Liver (tissue), 8 donors: ENCODE measurements at regions not wholly inside any gene's neighbourhood (a gene's known extent, or its start where the extent isn't known, plus 50 kb on each side); places are given as distances from the start of the nearest gene placed in this dataset.

Experiments
- DNase-seq: peaks from one replicate; pipeline ENCODE4 v3.0.0-alpha.2; 2017; ENCODE audit warnings: low spot score
- H3K27ac ChIP-seq, 2 donors: one replicate each; pipeline ENCODE4 v1.7.0; 2013; ENCODE audit warnings: inconsistent platforms in 2 of 2, low read length in 2 of 2, control low read depth in 1 of 2, low read depth in 1 of 2, mild to moderate bottlenecking in 1 of 2
- H3K27me3 ChIP-seq, 4 donors: one replicate each; pipeline versions ENCODE4 v1.6.1 to v1.7.0; 2013; ENCODE audit warnings: low read length in 3 of 4, inconsistent platforms in 1 of 4, mild to moderate bottlenecking in 1 of 4, moderate library complexity in 1 of 4; ENCODE audit not compliant: control insufficient read depth in 4 of 4, insufficient read depth in 4 of 4
- H3K36me3 ChIP-seq, 4 donors: one replicate each; pipeline versions ENCODE4 v1.6.1 to v1.7.0; 2013; ENCODE audit warnings: low read length in 3 of 4, mild to moderate bottlenecking in 3 of 4, low read depth in 1 of 4, moderate library complexity in 1 of 4; ENCODE audit not compliant: control insufficient read depth in 4 of 4, insufficient read depth in 3 of 4
- H3K4me1 ChIP-seq, 4 donors: one replicate each; pipeline versions ENCODE4 v1.6.1 to v1.7.0; 2013; ENCODE audit warnings: low read length in 3 of 4, mild to moderate bottlenecking in 3 of 4, moderate library complexity in 1 of 4; ENCODE audit not compliant: control insufficient read depth in 4 of 4, insufficient read depth in 4 of 4
- H3K4me3 ChIP-seq, 3 donors: one replicate each; pipeline versions ENCODE4 v1.6.1 to v1.7.0; 2013; ENCODE audit warnings: low read length in 3 of 3, control low read depth in 1 of 3, low read depth in 1 of 3, mild to moderate bottlenecking in 1 of 3
- H3K9ac ChIP-seq, 2 donors: one replicate each; pipeline ENCODE4 v1.7.0; 2013; ENCODE audit warnings: low read length in 2 of 2, mild to moderate bottlenecking in 2 of 2, moderate library complexity in 2 of 2, control low read depth in 1 of 2, low read depth in 1 of 2
- H3K9me3 ChIP-seq, 4 donors: one replicate each; pipeline versions ENCODE4 v1.6.1 to v1.7.0; 2013; ENCODE audit warnings: low read length in 3 of 4; ENCODE audit not compliant: control insufficient read depth in 4 of 4
- CTCF ChIP-seq: fragments of 150-350 bp; IDR thresholded peaks from 2 replicates; pipeline ENCODE4 v1.5.1; 2017; ENCODE audit warnings: improper control_type of control experiment, low read depth, low read length; ENCODE audit not compliant: missing input control
- EGR1 ChIP-seq, 2 donors: IDR thresholded peaks; 2 replicates each; pipeline ENCODE4 v1.6.1; 2016 to 2018; ENCODE audit warnings: antibody characterized with exemption in 2 of 2, low read depth in 2 of 2
- FOXA1 ChIP-seq: IDR thresholded peaks from 2 replicates; pipeline ENCODE4 v1.6.1; 2016; ENCODE audit warnings: antibody characterized with exemption
- FOXA2 ChIP-seq: IDR thresholded peaks from 2 replicates; pipeline ENCODE4 v1.6.1; 2016; ENCODE audit warnings: antibody characterized with exemption
- HNF4A ChIP-seq, 2 donors: conservative IDR thresholded peaks; 2 replicates each; pipeline ENCODE4 v1.6.1; 2016; ENCODE audit warnings: antibody characterized with exemption in 2 of 2, mild to moderate bottlenecking in 2 of 2
- HNF4G ChIP-seq: IDR thresholded peaks from 2 replicates; pipeline ENCODE4 v1.6.1; 2016; ENCODE audit warnings: antibody characterized with exemption
- JUND ChIP-seq, 2 donors: IDR thresholded peaks; 2 replicates each; pipeline ENCODE4 v1.6.1; 2016; ENCODE audit warnings: antibody characterized with exemption in 2 of 2
- NR2F2 ChIP-seq: IDR thresholded peaks from 2 replicates; pipeline ENCODE4 v1.6.1; 2016; ENCODE audit warnings: antibody characterized with exemption
- RAD21 ChIP-seq, 2 donors: IDR thresholded peaks; 2 replicates each; pipeline ENCODE4 v1.6.1; 2016; ENCODE audit warnings: antibody characterized with exemption in 2 of 2, mild to moderate bottlenecking in 2 of 2
- SP1 ChIP-seq: IDR thresholded peaks from 2 replicates; pipeline ENCODE4 v1.6.1; 2018; ENCODE audit warnings: antibody characterized with exemption, mild to moderate bottlenecking
- TAF1 ChIP-seq: conservative IDR thresholded peaks from 2 replicates; pipeline ENCODE4 v1.6.1; 2016; ENCODE audit warnings: antibody characterized with exemption, mild to moderate bottlenecking
- YY1 ChIP-seq: IDR thresholded peaks from 2 replicates; pipeline ENCODE4 v1.6.1; 2016; ENCODE audit warnings: antibody characterized with exemption, mild to moderate bottlenecking
- WGBS: extraction: QIAGEN DNeasy Blood & Tissue Kit; methylation state at CpG from one replicate; pipeline ENCODE4 v1.1.7; 2013; 5-methylcytosine and 5-hydroxymethylcytosine counted together
- TF ChIP-seq, protein P1 (sequence below): IDR thresholded peaks from 2 replicates; pipeline ENCODE4 v1.6.1; 2016; ENCODE audit warnings: antibody characterized with exemption
- TF ChIP-seq, protein P2 (sequence below): IDR thresholded peaks from 2 replicates; pipeline ENCODE4 v1.6.1; 2016; ENCODE audit warnings: antibody characterized with exemption
- TF ChIP-seq, protein P3 (sequence below): IDR thresholded peaks from 2 replicates; pipeline ENCODE4 v1.6.1; 2016; ENCODE audit warnings: antibody characterized with exemption, mild to moderate bottlenecking
- donor health status: healthy.
- donor health status: healthy.
- donor health status: healthy.
- donor health status: healthy.
- donor health status: healthy.

DNA sequence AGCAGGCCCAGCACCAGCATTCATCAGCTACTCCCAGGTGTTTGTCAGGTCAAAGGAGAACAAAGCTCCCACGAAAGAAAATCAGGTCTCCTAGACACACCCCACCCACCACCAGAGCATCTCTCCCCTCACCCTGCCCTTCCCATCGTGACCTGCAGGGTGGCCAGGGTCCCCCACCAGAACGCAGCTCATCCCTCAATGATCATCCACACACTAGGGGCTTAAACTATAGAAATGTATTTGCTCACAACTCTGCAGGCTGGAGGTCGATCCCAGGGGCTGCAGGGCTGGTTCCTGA is 97.4 kb downstream of the RIPK4 start:
- H3K27me3 ChIP-seq, result no peaks in the 10 kb centered on the region
- WGBS, result 81% methylated on average over 4 of the region's 4 CpGs
- H3K4me1 ChIP-seq, result peaks cover 0 to under 1% (median 0%) of the 10 kb centered on the region in 4 donors
- no peaks in the 10 kb centered on the region for H3K36me3 ChIP-seq
- H3K27ac ChIP-seq, result no peak overlapping the region
- H3K9ac ChIP-seq, result no peak overlapping the region
- TF ChIP-seq RAD21 (IDR thresholded peaks at IDR 0.05), result no peak
- no peak for TF ChIP-seq TAF1
- no peak for TF ChIP-seq HNF4A (conservative IDR thresholded peaks at IDR 0.05)
- TF ChIP-seq SP1, result no peak
- TF ChIP-seq JUND (IDR thresholded peaks at IDR 0.05), result no peak
- TF ChIP-seq CTCF, result no peak
- TF ChIP-seq YY1, result no peak
- TF ChIP-seq FOXA2, result no peak
- TF ChIP-seq, protein P1, sequence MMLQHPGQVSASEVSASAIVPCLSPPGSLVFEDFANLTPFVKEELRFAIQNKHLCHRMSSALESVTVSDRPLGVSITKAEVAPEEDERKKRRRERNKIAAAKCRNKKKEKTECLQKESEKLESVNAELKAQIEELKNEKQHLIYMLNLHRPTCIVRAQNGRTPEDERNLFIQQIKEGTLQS, result no peak
- TF ChIP-seq EGR1 (IDR thresholded peaks at IDR 0.05; ENCODE audit: low read depth in 2 of 2), result no peak
- no peaks in the 10 kb centered on the region for H3K9me3 ChIP-seq
- H3K4me3 ChIP-seq, result no peak overlapping the region
- DNase-seq, result no peak

DNA sequence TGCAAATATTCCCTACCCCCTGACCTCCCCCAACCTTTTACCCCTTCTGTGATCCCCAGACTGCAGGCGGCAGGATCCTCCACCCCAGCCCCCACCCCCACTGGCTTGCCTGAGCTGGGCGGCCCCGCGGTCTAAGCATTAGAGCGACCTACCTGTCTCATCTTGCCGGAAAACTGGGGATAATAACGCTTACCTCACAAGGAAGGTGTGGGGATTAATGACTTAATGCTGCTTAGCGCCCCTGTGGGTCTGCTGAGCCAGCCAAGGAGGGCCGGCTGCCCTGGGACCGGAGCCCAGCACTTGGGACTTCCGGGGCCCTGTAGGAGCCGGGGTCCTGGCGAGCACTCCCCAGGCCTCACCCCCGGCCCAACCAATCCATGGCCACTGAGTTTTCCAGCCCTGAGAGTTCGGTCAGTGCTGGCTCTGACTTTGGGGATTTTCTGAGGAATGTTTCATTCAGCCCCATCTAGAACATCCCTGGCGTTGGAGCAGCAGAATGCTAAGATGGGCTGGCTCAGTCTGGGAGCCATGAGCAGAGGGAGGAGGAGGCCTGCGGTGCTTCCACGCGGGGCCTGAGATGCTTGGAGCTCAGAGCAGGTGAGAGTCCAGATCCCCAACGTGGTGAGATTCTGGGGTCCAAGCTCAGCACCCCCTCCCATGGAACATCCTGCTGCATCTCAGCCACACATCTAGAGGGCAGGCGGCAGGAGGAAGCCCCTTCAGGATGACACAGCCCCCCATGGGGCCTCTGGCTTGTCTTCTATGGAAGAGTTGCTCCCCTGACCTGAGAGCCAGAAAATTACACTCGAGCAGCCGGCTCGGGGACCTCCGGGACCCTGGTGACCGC is 97.9 kb downstream of the RIPK4 start:
- Histone ChIP-seq H3K27ac (no peak overlapping the region), H3K4me3 (no peak overlapping the region), H3K27me3 (no peaks in the 10 kb centered on the region), H3K36me3 (no peaks in the 10 kb centered on the region), H3K9me3 (no peaks in the 10 kb centered on the region), H3K4me1 (peaks cover 0 to 2% (median 1%) of the 10 kb centered on the region in 4 donors), H3K9ac (no peak overlapping the region)
- DNase-seq, result no peak
- TF ChIP-seq YY1 (no peak), FOXA2 (no peak)
- WGBS, result 90% methylated on average over 26 of the region's 26 CpGs

DNA sequence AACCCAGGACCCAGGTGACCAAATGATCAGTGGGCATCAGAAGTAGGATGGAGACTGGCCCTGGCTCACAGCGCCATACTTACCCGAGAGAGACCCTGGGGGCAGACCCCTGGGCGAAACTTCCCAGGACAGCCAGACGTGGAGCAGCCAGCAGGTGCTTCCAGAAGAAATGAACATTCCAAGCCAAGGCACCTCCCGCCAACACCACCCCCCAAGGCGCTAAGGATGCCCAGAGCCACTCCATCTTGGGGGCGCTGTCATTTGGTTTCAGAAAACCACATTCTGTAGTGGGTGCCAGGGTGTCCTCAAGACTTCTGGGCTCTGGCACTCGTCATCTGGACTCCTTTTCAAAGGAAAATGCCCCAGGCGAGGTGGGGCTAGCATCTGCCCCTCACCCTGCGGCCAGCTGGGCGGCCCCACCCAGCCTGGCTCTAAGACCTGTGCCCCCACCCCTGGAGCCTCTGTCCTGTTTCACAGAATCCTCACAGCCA is 98.8 kb downstream of the RIPK4 start:
- 94% methylated on average over 11 of the region's 11 CpGs for WGBS
- Histone ChIP-seq H3K4me1 (peaks cover 0 to 2% (median 1%) of the 10 kb centered on the region in 4 donors), H3K9me3 (no peaks in the 10 kb centered on the region), H3K27ac (no peak overlapping the region), H3K4me3 (no peak overlapping the region), H3K36me3 (no peaks in the 10 kb centered on the region), H3K27me3 (no peaks in the 10 kb centered on the region), H3K9ac (no peak overlapping the region)
- DNase-seq, result no peak
- TF ChIP-seq SP1 (no peak), NR2F2 (no peak), FOXA1 (no peak), EGR1 (IDR thresholded peaks at IDR 0.05; ENCODE audit: low read depth in 2 of 2) (no peak), YY1 (no peak), HNF4G (no peak), CTCF (no peak), FOXA2 (no peak), JUND (IDR thresholded peaks at IDR 0.05) (no peak), TAF1 (no peak), HNF4A (conservative IDR thresholded peaks at IDR 0.05) (no peak)
- TF ChIP-seq, protein P2, sequence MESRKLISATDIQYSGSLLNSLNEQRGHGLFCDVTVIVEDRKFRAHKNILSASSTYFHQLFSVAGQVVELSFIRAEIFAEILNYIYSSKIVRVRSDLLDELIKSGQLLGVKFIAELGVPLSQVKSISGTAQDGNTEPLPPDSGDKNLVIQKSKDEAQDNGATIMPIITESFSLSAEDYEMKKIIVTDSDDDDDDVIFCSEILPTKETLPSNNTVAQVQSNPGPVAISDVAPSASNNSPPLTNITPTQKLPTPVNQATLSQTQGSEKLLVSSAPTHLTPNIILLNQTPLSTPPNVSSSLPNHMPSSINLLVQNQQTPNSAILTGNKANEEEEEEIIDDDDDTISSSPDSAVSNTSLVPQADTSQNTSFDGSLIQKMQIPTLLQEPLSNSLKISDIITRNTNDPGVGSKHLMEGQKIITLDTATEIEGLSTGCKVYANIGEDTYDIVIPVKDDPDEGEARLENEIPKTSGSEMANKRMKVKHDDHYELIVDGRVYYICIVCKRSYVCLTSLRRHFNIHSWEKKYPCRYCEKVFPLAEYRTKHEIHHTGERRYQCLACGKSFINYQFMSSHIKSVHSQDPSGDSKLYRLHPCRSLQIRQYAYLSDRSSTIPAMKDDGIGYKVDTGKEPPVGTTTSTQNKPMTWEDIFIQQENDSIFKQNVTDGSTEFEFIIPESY, result no peak
- TF ChIP-seq, protein P1, result no peak
- TF ChIP-seq, protein P3, sequence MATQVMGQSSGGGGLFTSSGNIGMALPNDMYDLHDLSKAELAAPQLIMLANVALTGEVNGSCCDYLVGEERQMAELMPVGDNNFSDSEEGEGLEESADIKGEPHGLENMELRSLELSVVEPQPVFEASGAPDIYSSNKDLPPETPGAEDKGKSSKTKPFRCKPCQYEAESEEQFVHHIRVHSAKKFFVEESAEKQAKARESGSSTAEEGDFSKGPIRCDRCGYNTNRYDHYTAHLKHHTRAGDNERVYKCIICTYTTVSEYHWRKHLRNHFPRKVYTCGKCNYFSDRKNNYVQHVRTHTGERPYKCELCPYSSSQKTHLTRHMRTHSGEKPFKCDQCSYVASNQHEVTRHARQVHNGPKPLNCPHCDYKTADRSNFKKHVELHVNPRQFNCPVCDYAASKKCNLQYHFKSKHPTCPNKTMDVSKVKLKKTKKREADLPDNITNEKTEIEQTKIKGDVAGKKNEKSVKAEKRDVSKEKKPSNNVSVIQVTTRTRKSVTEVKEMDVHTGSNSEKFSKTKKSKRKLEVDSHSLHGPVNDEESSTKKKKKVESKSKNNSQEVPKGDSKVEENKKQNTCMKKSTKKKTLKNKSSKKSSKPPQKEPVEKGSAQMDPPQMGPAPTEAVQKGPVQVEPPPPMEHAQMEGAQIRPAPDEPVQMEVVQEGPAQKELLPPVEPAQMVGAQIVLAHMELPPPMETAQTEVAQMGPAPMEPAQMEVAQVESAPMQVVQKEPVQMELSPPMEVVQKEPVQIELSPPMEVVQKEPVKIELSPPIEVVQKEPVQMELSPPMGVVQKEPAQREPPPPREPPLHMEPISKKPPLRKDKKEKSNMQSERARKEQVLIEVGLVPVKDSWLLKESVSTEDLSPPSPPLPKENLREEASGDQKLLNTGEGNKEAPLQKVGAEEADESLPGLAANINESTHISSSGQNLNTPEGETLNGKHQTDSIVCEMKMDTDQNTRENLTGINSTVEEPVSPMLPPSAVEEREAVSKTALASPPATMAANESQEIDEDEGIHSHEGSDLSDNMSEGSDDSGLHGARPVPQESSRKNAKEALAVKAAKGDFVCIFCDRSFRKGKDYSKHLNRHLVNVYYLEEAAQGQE, result no peak
